GM04503 (cell line): ENCODE measurements at regions not wholly inside any gene's neighbourhood (a gene's known extent, or its start where the extent isn't known, plus 50 kb on each side); places are given as distances from the start of the nearest gene placed in this dataset.

Experiments used
- DNase-seq: peaks from one replicate; pipeline ENCODE4 v3.0.0-alpha.2; 2012; ENCODE audit warnings: low read depth

DNA sequence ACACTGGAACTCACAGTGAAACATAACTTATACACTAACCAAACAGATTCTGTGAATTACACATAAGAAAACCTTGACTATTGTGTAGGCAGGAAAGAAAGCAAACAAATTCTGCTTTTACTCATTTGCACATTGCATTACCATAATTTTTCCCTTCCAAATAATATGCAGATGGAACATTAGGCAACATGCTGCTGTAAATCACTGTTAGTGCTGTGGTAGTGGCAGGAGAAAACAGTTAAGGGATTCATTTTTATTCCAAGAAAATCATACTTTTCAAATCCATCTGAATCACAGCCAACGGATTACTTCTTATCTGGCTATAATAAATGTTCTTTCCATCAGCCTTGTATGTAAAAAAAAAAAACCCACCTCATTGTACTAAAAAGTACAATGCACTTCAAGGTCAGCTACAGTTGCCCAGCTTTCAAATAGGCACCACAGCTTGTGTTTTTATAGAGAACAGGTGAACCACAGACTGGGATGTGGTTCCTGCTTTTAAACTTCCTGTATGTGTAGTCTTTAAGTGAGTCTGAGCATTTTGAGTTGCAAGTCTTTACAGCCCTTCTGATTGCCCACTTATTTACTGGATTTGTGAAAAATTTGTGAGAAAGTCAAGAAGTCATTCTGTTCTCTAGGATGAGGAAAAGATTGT, 590.0 kb upstream of the SEMA3D start:
- DNase-seq = peak; percentile 11

DNA sequence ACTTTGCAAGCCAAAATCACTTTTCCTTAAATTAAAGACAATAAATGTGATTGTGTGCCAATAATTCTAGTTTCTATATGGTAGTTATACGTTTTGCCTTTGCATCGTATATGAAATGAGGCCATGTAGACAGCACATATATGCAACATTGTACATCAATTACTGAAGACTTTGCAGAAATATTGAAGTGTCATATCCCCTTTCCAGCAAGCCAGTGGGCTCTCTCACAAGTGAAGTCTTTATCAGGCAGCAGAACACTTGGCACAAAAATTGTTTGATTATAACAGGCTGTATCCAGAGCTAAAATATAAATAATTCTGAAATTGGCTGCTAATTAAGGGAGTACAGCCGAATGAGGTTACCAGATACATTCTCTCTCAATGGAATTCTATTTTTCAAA, 588.6 kb upstream of the SEMA3D start:
- DNase-seq = no peak

DNA sequence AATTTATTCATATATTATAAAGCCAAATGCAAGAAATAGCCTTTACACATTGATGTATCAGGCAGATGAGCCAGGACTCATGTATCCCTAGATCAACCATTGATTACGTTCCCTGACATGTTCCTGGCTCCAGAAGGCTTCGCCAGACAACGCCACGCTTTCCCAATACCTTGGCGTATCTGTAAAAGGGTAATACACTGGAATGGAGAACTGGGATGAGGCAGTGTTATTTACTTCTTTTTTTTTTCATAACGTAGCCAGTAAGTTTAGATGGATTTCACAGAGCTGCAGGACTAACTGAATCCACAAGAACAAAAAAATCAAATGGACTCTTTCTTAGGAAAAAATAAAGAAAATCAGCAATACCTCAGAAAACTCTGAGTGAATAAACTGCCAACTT, 588.1 kb upstream of the SEMA3D start:
- no peak for DNase-seq

DNA sequence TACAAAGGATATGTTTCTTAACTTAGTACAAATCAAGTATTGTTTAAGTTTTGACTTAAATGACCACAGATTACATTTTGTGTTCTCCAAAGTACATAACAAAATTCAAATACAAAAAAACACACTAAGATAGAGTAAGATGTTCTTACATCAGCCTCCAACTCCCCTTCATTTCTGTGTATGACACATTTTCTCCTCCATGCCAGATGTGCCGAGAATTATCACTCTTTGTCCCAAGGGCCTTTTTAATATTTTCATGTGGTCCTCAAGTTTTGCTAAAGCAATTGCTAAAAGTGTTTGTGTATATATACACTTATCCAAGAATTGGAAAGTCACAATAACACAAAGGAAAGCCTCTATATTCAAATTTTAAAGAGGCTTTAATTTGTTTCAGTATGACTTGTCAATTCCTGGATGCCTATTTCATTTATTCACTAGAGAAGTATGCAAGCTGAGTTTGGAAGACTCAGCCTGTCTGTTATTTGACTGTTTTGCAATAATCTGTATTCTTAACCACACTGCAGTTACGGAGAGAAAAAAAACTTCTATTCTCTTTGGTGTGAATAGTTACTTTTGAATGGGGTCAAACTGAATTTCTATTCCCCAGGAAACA, 586.4 kb upstream of the SEMA3D start:
- peak; percentile 71 for DNase-seq

DNA sequence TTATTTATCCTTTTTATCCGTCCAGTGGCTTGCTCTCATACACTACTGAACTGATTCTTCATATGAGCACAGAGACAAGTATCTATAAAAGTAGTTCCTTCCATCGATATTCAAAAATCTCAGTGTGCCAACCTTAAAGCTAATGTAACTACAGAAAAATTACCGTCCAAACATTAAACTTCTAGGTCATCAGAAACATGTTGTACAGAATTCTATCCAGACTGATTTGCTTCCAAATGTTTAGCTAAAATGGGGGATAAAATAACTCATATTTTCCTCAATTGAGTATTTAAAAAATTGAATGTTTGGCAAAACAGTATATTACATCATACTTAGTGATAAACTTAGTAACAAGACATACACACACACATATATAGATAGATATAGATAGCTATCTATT, 584.7 kb upstream of the SEMA3D start:
- DNase-seq = no peak

DNA sequence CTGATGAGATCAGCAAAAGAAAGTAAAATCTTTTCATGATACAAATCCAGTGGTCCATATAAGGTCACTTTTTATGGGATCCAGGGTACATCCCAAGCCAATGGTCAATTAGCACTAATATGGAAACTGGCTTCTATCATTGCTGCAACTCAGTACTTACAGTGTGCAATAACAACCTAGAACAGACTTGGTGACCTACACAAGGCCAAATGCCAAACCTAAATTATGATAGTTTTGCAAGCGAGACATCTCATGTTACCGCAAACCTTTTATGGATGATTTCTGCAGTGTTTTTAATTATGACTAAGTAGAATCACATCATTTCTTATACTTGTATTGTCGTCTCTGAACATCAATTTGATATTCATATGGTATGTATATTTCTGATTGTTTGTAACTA, 583.5 kb upstream of the SEMA3D start:
- no peak for DNase-seq

DNA sequence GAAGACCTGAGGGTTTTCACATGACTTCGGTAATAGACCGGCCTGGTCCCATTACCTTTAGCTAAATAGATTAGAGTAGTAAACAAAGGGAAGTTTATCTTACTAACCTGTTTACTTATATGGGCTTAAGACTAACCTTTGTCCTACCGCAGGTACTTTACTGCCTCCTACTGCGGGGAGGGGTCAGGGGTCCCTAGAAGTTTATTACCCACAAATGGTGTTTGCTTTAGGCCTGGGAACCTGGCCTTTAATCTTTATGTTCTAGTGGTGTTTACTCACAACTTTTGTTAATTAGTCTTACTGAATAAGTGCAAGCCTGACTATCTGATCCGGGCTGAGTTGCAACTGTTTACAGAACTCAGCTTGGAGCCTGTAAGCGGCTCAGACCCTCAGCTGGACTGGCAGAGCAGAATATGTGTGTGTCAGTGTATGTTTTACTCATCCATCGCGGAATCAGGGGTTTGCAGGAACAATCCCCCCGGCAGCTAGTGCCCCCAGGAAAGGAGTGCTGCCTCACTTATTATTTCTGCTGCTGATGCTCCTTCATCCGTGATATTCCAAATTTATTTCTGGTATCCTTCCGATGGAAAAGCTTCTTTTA, 578.9 kb upstream of the SEMA3D start:
- no peak for DNase-seq

DNA sequence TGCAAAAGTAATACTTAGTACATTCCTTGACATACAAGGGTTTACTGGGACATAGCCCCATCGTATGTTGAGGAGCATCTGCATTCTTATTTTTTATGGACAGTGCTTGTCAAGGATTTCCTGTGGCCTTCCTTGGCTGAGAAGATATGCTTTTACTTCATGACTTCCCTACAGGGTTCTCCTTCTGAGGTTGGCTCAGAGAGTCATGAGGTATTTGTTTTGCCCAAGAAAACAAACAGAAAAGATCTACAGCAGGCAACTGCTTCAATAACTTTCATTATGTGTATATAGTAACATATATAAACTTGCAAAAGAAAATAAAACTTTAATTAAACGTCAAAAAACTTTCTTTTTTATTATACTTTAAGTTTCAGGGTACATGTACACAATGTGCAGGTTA, 577.2 kb upstream of the SEMA3D start:
- no peak for DNase-seq

DNA sequence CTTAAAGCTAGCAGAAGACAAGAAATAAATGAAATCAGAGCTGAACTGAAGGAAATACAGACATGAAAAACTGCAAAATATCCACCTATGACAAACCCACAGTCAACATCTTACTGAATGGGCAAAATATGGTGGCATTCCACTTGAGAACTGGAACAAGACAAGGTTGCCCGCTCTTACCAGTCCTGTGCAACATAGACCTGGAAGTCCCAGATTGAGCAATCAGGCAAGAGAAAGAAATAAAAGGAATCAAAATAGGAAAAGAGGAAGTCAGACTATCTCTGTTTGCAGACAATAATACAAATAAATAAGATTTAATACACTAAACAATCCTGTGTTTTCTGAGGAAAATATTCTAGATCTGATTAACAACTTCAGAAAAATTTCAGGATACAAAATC, 570.5 kb upstream of the SEMA3D start:
- no peak for DNase-seq

DNA sequence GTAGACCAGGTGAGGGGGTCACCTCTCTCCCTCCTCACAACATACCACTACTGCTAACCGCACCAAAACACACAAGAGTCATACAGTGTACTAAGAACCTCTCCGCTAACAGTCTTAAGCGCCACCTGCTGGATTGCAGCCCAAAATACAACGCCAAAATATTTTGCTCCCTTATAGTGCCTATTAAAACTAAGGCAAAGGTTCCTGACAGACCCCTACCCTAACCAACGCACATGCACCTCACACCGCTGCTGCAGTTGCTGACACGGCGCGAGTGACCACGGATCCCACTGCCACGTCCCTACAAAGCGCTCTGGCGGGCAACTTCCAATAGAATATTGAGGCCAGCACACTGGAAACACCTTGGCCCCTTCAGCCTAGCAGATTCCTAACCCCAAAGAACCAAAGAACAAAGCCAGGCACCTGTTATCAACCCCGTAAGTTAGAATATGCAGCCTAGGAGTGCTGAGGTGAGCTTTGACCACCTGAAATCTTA, 563.6 kb upstream of the SEMA3D start:
- no peak for DNase-seq

DNA sequence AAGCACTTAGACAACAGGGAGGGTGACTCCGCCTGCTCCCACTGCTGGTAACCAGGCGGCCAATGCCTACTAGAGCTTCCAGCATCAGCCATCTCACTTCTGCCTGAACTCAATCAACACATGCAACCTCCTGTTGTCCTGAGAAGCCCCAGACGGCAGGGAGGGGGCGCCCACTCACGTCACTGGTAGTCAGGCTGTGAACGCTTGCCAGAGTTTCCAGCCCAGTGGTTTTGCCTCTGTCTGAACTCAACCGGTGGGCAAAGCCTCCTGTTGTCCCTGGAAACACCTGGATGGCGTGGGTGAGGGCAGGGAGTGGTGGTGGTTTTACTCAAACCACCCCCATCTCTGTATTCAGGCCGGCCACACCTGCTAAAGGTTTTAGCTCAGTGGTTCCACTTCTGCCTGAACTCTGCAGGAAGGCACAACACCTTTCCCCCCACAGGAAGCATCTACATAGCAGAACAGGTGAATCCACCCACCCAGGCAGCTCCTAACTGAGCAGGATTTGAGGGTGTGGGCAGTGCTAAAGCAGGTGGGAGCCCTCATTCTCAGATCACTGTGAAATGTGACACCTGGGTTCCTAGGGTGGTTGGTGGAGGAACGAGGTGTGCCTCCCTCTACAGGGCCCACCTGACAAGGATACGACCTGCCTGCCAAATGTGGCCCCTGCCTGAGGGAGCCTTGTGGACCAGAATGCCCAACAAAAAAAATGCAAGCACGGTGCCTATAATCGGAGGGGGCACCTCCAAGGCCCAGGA, 563.0 kb upstream of the SEMA3D start:
- DNase-seq = no peak

DNA sequence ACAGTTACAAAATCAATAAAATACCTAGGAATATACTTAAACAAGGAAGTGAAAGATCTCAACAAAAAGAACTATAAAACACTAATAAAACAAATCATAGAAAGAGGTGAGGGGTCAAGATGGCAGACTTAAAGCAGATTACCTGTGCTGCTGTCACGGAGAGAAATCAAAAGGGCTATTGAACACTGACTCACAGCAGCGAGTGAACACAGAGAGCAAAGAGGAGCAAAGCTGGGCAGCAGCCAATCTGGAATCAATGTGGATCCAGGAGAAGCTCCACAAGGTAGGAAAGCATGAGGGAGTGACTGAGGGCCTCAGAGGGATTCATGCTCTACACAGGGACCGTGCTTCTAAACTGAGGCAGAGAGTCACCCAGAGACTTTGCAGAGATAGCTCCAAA, 562.0 kb upstream of the SEMA3D start:
- DNase-seq = no peak

DNA sequence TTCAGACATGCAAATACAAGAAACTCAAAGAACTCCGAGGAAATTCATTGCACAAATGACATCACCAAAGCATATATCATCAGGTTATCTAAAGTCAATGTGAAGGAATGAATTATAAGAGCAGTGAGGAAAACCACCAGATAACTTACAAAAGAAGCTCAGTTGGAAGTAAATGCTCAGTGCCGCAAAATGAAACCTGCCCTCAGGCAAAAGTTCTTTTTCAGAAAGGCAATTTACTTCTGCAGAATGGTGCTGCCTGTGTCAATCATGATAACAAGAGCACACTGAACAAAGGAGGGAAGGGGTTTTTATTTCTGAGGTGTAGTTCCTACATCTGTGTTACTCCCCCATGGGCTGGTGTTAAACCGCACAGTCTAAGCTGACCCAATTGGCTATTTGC, 550.6 kb upstream of the SEMA3D start:
- DNase-seq = no peak

DNA sequence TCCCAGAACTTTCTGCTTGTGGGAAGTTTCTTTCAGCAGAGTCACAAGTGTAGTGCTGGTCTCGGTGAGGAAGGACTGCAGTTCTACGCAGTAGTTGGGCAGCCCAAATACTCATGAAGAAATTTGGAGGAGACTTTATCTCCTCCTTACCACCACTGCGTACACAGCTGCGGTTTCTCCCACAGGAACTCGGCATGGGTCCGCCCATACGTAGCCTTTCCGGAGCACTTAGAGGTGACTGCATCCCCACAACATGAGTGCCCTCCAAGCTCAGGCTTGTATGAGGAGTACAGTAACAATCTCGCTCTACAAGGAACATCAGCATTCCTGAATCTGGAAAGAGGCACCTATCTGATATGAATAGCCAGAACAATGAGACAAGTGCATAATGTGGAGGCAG, 549.2 kb upstream of the SEMA3D start:
- no peak for DNase-seq

DNA sequence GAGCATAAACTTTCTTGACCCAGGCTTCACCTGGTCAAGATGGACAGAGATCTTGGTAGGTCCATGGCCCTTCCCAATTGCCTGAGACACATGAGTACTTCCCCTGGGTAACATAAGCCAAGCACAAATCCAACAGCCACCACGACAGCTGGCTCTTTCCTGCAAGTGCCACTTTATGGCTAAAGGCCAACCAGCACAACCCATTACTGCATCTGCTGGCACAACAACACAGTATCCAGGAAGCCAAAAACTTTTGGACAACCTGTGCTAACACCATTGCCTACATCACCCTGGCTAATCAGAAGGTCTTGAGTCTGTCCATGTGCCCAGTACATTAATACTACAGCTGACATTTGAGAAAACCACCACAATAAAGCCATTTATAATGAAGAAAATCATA, 548.0 kb upstream of the SEMA3D start:
- DNase-seq = no peak

DNA sequence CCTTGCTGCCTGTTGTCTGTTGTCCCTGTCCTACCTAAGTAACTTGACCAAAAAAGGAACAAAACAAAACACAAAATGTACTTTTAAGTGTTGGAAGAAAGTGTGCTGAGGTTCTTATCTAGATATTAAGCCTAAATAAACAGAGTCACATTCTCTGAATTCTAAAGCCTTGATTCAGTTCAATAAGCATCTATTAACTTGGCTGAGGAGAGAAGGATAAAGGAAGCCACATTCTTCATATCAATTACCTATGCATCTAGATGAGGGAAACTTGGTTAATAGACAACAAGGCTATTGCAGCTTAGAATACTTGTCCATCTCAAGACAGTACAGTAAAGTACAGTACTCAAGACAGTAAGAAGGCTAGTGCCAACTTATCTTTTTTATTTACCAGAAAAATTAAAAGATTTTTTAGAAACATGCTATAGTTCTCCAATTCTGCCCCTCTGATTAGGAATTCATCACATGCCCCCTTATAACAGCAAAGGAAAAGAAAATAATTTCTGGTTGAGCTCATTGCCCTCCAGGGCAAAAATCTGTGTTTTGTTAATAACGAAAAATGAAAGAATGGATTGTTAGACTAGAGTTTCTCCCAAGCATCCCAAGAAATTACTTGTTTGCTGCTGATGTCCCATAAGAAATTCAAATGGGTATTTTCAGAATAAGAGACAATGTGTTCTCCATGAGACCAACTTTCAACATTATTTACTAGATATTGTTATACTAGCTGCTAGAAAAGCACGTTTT, 546.5 kb upstream of the SEMA3D start:
- DNase-seq = no peak

DNA sequence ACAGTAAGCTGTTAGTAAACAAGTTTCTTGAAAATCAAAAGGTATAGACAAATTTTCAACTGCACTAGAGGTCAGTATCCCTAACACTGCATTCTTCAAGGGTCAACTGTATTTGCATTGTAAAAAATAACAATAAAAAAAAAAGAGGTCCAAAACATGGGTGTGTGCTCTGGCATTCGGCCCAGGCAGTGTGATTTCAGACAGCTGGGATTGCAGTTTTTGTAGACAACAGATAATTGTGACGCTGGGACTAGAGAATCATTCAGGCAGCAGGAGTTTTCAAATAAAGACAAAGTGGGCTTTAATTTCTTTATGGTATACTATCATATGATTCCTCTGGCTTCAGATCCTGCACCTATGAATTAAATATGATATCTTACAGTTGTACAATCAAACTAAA, 543.2 kb upstream of the SEMA3D start:
- DNase-seq = no peak

DNA sequence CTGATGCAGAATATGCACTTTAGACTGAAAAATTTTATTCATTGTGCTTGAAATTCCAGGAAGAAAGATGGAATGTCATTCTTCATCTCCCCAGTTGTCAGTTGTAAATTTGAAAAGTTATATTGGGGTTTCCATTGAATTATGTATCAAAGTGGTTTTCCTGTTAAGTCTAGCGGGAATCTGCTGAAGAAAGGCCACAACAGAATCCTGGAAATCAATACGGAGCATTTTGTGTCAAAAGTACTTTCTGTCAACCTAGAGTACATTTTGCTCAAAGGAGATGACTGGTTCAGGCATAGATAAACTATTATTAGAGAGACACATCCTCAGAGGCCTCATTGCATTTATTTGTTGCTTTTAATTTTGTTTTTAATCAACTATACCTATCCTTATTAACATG, 538.2 kb upstream of the SEMA3D start:
- no peak for DNase-seq

DNA sequence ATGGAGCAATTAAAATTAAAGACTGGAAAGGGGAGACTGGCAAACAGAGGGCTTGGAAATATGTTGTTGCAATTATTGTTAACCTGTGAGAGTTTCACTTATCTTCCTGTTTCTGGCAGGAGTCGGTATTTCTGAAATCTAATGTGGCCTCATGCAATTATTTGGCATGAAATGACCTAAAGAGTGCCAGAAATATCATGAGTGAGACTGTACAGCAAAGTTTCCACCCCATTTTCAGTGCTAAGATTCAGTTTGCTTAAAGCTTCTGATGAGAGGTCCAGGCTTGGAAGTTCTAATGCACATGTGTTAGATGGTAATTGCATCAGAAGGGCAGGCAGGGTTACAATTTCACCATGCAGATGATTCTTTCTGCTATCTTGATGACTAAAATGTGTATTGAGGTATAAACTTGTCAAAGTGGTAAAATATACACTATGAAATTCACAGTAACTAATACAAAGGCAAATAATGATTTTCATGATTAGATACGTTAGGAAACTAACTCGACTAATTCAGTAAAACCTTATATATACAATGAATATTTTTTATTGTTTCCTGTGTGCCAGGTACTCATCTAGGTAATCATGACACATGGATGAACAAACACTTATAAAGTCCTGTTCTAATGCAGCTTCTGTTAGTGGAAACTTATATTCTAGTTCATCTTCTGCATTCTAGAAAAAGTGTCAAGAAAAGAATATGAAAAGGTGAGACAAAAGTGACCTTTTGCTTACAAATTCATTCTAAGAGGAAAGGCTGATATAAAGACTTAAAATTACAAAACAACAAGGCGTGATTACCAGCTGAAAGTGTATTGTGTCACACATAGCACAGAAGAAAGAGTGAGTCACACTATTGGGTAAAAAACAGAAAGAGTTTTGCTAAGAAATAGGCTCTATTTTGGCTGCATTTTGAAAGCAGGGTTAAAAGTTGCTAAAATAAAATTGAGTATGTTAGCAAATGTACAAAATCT, 533.4 kb upstream of the SEMA3D start:
- DNase-seq = peak; percentile 23

DNA sequence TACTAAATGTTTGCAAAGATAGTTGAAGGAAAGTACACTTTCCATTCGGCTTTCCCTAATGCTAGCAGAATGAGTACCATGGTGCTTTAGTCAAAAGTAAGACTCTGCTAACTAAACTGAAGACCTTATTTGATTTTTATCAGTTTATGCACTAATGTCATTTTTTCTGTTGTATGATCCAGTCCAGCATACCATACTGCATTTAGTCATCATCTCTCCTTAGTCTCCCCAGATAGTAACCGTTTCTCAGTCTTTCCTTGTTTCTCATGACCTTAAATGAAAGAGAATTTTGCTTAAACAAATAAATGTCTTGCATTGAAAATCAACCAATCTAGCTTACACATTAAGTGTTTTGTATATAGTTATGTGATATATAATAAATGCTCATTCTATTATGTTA, 529.5 kb upstream of the SEMA3D start:
- DNase-seq = no peak

DNA sequence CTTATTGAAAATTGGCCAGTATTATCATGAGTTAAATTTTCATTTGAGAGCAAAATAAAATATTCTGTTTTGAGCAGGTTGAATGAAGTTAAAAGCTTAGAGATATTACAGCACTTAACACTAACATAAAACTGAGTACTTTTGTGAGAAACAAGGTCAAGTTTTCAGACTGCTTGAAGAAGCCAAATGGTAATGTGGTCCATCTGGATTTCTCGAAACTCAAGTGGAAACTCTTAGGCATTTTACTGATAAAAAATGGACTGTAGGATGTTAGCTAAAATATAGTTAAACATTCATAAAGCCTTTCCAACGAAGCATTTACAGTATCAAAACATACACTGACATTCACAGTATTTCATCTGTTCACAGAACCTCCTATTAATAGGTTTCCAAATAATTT, 528.1 kb upstream of the SEMA3D start:
- DNase-seq = no peak
